AG09319 (cell line): ENCODE measurements at regions not wholly inside any gene's neighbourhood (a gene's known extent, or its start where the extent isn't known, plus 50 kb on each side); places are given as distances from the start of the nearest gene placed in this dataset.

Source experiments
- DNase-seq: peaks from one replicate; pipeline ENCODE4 v3.0.0-alpha.2; 2010; ENCODE audit warnings: low read depth; ENCODE audit errors: extremely low read depth
- TF ChIP-seq, protein P1 (sequence below): IDR thresholded peaks from 2 replicates; pipeline ENCODE4 v1.5.1; 2011; ENCODE audit warnings: low read depth, mild to moderate bottlenecking, inconsistent platforms, low read length, moderate library complexity

DNA sequence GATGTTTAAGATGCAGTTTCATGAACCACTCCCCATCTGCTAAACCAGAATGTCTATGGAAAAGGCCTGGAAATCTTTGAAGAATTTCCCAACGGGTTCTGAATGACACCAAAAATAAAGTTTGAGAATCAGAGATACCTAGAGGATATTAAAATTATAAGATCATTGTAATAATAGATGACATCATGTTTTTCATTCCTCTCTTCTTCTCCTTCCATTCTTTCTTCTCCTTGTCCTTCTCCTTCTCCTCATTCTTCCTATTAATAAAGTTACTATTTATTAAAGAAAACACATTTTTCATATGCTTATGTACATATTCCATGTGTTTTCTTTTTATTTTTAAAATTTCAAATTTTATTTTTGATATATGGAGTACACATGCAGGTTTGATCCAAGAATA, 1449.4 kb downstream of the LRFN5 start:
- TF ChIP-seq, protein P1, sequence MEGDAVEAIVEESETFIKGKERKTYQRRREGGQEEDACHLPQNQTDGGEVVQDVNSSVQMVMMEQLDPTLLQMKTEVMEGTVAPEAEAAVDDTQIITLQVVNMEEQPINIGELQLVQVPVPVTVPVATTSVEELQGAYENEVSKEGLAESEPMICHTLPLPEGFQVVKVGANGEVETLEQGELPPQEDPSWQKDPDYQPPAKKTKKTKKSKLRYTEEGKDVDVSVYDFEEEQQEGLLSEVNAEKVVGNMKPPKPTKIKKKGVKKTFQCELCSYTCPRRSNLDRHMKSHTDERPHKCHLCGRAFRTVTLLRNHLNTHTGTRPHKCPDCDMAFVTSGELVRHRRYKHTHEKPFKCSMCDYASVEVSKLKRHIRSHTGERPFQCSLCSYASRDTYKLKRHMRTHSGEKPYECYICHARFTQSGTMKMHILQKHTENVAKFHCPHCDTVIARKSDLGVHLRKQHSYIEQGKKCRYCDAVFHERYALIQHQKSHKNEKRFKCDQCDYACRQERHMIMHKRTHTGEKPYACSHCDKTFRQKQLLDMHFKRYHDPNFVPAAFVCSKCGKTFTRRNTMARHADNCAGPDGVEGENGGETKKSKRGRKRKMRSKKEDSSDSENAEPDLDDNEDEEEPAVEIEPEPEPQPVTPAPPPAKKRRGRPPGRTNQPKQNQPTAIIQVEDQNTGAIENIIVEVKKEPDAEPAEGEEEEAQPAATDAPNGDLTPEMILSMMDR, result no peak
- DNase-seq, result no peak

DNA sequence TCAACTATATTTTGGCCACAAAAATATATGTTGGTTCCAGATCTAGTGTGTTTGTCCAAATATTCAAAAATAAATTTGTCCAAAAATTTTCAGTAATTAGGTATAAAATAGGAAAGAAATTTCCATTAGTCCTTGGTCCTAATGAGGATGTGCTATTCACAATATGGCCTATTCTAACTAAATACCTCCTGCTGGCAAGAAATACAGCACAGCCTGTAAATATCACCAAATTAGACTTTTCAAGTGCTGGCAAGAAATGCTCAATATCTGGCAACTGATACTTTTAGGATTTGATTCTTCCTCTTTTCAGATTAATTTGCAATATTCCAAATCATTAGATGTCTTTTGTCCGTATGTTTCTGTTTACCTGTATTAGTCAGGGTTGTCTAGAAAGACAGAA, 1446.2 kb downstream of the LRFN5 start:
- TF ChIP-seq, protein P1, result no peak
- DNase-seq, result no peak

DNA sequence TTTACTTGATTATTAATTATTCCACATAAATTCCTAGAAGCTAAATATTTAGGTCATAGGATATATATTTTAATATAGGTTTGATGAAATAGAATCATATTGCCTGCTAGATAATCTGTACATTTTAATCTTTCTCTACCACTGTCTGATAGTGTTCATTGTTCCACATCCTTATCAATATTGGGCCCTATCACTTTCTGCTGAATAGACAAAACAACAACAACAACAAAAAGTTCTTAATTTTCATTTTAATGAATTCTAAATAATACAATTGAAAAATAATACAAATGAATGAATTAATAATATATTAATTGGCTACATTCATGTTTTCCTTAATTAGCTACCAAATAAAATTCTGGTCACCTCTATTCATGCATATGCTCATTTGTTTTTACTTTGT, 1437.2 kb downstream of the LRFN5 start:
- TF ChIP-seq, protein P1, result no peak
- no peak for DNase-seq

DNA sequence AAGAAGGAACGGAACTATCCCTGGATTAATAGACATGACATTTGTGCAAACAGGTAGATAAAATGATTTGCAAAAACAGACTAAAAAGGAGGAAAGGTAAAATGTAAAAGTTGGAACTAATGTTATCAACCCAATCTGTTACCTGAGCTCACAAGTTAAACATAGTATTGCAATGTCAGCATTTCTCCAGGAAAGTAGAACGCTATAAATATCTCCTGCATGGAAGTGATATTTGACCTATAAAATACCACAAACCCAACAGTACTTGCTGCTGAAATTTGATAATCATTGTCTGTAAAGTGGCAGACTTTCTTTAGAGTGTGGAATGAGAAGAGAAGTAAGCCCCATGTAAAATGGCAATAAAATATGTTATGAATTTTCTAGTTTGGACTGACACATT, 1435.7 kb downstream of the LRFN5 start:
- DNase-seq, result no peak
- TF ChIP-seq, protein P1, result no peak

DNA sequence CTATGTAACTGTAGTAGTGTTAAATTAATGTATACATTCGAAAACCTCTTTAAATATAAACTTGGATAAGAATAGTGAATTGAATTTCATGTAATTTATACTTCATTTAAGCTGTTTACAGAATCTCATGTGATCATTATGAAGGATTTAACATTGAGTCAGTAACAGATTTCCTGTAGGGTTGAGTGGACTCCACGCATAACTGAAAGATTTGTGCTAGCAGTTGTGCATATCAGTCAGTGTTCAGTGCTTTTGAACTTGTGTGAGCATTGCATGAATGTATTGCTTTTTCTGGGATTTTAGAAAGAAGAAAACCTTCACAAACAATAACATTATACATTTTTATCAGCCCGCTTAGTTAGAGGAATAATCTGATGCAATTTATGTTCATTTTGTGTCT, 1435.3 kb downstream of the LRFN5 start:
- no peak for DNase-seq
- TF ChIP-seq, protein P1, result no peak

DNA sequence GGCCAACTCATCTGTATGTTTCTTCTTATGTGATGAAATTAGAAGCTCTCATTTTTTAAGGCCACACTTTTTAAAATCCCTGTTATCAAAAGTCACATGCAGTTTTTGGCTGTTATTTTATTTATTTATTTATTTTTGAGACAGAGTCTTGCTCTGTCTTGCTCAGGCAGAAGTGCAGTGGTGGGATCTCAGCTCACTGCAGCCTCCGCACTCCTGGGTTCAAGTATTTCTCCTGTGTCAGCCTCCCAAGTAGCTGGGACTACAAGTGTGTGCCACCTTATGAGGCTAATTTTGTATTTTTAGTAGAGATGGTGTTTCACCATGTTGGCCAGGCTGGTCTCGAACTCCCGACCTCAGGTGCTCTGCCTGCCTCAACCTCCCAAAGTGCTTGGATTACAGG, 1434.5 kb downstream of the LRFN5 start:
- no peak for DNase-seq
- TF ChIP-seq, protein P1, result no peak

DNA sequence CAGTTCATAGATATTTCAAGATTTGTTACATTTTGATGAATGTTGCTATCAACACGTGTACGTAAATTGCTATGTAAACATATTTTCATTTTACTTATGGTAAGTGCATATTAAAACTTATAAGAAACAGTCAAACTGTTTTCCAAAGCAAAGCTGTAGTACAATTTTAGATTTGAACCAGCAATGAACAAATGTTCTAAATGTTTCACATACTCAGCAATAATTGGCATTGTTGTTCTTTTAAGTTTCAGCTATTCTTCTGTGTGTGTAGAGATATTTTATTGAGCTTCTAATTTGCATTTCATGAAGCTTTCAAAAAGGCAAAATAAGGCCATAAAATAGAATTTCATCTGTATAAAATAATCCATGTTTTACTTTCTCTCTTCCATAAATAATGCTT, 1433.2 kb downstream of the LRFN5 start:
- TF ChIP-seq, protein P1, result no peak
- DNase-seq, result no peak
